GM18499 (cell line): ENCODE measurements at regions not wholly inside any gene's neighbourhood (a gene's known extent, or its start where the extent isn't known, plus 50 kb on each side); places are given as distances from the start of the nearest gene placed in this dataset.
"Not testable (repeated sequence)": the region's sequence is repeated elsewhere in the genome, so short reads cannot be mapped to it uniquely, and the experiment has no call there.

Experiments
- ATAC-seq: cut with Tn5 transposase; IDR thresholded peaks from one replicate; pipeline ENCODE4 v1.9.1; 2021; ENCODE audit warnings: moderate number of reproducible peaks; ENCODE audit not compliant: insufficient read depth, unreplicated experiment

DNA sequence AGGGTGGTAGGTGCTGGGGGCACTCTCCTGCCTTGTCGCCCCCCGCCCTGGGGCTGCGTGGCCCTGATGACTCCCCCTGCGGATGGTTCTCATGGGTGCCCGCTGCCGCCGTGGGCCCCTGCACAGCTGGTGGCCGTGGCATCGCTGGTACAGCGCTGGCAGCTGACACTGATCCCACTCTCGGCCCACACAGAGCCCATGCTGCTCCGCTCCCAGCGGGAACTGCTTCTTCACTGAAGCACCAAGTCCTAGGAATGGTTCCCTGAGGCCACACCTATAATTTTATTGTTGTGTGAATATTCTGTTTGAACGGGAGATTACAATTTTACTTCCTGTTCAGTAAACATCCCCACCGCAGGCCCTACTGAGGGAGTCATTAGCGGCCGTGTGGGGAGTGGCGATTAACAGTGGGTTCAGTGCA, 138.6 kb upstream of the NKX1-1 start:
- ATAC-seq = no peak

DNA sequence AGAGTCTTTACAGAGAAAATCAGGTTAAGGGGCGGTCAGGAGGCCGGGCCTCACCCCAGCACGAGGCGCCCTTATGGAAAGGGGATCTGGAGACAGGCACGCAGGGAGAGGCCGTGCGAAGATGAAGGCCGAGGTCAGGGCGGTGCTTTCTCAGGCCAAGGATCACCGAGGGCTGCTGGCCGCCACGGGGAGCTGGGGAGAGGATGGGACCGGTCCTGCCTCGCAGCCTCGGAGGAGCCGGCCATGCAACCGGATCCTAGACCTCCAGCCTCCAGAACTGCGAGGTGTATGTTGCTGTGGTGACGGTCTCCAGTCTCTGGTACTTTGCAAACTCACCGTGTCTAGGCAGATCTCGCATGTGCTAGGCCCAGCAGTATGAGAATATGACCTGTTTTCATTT, 138.2 kb upstream of the NKX1-1 start:
- not testable (repeated sequence) for ATAC-seq

DNA sequence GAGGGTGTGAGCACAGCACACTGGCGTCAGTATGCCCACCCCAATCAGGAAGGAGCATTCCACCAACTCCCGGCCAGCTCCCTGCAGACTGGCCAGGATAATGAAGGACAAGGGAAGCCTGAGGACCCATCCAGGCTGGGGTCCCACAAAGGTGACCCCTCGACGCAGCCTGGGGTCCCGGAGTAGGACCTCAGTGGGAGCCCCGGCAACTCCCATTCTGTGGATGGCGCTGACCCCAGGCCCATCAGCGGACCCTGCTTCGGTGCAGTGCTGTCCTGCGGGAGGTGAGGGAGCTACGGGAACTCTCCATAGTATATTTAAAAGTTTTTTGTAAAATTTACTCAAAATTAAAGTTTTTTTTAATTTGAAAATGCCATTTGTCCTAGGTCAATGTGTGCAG, 137.7 kb upstream of the NKX1-1 start:
- no peak for ATAC-seq

DNA sequence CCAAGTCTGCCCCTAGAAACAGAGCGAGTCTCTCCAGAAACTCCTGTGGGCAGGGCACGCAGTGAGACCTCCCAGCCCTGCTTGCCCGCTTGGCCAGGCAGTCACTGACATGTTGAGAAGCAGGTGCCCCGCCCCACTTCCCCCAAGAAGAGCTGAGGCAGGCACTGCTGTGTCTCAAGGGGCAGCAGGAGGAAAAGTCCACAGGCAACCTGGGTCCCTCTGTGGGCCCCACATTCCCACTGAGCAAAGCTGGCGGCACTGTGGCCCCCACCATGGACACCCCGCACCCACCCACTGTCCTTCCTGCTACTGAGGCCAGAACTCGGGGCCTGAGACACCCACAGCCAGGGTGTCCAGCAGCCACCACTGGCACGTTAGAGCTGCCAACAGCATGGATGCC, 137.3 kb upstream of the NKX1-1 start:
- no peak for ATAC-seq

DNA sequence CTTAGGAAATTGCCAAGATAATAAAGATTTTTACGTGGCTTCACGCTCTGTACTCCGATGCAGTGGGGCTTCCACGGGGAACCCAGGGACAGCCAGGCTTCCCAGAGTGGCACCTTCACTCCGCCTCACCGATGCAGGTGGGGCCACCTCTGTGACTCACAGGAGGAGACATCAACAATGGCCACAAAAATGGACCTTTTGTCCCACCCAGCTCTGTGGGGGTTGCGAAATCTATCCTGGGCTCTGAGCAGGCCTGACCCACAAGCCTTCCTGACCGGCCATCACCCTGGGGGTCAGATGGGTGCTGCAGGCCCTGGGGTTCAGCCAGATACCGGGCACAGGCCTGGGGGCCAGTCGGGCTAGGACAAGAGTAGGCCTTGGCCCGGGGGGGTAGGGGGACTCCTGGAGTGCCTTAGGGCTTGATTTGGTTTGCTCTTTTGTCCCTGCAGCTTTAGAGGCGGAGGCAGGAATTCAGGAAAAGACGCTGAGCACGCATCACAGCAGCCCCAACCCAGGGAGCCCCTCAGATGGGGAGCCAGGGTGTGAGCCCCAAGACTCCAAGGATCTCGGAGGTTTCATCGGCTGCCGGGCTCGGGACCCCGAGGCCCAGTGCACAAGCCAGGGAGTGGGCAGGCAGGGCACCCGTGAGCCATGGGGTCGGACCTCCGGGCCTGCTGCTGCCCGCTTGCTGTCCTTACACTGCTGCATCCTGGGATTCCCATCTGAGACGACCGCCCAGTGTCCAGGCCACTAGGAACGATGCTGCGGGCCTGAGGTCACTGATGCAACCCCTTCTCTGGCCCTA, 136.5 kb upstream of the NKX1-1 start:
- ATAC-seq = no peak

DNA sequence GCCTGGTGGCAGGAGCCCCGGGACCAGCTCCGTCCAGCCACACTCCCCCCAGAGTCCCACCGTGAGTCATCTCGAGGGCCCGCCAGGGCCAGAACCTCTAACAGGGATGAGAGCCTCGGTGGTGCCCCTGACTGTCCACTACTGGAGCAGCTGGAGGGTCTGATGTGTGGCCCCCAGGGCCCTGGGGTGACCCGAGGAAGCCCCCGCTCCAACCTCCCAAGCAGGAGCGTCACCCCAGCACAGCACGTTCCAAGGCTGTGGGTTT, 135.9 kb upstream of the NKX1-1 start:
- ATAC-seq = no peak

DNA sequence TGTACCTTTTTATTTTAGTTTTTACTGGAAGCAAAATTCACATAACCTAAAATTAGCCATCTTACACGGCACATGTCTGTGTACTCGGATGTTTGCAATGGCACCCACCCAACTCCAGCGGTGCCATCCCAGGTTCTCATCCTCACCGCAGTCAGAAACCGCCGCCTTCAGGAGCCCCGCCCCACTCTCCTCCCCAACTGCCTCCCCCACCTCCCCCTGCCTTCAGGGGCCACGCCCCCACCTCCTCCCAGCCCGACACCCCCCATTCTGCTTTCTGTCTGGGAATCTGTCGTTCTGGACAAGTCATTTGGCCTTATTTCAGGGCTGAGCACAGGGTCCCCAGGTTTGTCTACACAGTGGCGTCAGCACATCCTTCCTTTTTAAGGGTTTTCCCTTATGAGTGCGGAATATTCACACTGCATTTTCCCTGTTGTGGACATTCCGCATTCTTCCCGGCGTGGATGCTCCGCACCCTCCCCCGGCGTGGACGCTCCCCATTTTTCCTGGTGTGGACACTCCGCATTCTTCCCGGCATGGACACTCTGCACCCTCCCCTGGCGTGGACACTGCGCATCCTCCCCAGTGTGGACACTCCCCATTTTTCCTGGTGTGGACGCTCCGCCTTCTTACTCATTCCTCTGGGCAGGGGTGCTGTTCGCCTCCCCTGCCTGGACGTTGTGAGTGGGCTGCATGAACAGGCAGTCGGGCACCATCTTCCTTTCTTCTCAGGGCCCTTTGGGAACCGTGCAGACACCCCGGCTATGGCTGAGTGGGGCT, 135.4 kb upstream of the NKX1-1 start:
- ATAC-seq = no peak

DNA sequence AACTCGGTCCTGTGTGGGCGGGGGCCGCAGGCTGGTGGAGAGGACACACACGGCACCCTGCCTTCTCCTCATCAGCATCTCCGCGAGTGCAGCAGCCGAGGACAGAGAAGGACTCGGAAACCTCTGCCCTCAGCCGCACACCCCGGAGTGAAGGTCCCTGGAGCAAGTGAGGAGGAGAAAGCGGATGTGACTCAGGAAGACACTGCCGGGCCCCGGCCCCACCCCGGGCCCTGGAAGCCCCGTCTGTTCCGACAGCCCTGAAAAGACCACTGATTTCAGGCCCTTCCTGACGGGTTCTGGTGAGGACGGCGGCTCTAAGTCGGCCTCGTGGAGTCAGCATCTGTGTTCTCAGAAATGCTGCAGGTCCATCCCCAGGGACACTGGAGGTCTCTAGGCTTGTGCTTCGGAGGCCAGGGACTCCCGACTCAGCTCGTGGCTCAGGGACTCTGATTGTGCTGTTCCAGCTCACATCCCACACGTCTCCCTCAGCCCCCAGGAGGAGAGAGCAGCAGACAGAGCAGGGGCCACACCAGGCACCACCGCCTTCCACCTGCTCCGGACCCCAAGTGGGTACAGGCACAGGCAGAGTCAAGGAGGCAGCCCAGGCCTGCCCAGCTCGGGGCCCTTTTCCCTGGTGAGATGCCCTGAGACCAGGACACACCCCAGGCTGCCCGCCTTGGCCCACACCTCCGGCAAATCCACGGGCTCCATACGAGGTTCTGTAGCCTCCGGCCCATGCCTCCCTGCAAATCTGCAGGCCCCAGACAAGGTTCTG, 134.5 kb upstream of the NKX1-1 start:
- ATAC-seq = no peak

DNA sequence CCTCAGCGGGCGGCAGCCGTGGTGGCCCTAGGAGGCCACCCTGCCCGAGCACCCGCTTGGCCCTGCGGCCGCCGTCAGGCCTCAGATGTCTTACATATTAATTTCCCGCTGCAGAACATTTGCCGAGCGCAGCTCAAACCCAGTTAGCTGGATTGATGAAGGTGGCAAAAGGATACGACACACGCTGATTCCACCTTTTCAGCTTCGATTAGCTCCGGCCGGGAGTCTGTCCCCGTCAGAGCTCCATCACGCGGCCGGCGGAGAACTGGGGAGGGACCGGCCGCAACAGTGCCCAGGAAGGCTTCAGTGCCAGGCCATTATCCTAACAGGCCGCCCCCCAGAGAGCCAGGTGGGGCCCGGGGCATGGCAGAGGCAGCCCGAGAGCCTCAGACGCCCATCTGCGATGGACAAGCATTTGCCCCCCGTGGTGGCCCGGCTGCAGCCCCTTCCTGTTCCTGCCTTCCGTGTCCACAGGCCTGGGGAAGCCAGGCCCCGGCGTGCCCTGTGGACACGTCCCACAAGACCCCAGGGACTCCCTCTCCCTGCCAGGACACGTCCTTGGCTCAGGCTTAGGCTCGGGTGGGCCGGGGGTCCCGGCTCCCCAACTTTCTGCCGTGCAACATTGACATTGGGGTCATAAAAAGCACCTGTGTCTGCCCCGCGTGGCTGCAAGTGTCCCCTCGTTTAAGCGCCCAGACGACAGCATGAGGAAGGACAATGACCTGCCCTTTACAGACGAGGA, 133.8 kb upstream of the NKX1-1 start:
- no peak for ATAC-seq

DNA sequence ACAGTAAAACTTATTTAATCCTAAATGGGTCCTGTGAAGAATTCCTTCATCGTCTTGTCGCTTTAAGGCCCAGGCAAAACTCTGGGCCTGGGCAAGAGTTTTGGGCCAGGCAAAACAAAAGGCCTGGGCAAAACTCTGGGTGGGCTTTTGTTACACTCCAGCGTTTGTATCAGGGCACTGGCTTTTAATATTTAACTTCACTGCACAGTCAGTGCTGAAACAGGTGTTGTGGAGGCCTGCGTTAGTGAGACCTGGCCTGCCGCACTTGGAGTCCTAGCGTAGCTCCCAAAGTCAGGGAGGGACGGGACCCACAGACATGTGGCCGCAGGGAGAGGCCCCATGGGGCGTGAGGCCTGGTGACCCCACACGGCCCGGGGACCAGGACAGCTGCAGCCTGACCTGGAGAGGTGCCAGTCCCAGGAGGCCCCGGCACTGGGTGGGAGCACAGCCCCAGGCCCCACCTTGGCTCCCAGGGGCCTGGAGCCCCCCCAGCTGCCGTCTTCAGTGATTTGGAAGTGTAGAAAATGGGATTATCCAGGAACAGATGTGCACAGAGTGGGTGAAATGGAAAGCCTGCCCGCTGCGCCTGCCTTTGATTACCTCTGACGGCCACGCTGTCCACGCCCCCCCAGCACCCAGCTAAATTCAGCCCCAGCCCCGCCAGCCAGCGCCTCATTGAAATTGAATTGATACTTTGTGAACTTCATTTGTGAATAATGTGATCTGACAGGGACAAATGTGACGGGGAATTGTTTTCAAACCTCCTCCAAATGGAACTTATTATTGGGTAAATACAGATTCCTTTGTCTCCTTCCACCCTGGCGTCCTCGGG, 132.9 kb upstream of the NKX1-1 start:
- ATAC-seq = no peak

DNA sequence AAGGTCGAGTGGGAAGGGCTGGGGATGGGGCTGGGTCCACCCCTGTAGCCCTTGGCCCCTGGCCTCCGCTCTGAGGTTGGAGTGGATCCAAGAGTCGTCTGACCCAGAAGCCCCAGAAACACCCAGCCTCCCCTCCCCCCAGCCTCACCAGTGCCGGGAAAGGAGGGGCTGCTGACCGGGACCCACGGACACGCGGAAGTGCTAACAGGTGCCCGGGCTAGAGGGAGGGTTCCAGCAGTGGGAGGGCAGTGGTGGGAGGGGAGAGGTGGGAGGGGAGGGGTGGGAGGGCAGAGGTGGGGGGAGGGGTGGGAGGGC, 131.8 kb upstream of the NKX1-1 start:
- ATAC-seq = no peak

DNA sequence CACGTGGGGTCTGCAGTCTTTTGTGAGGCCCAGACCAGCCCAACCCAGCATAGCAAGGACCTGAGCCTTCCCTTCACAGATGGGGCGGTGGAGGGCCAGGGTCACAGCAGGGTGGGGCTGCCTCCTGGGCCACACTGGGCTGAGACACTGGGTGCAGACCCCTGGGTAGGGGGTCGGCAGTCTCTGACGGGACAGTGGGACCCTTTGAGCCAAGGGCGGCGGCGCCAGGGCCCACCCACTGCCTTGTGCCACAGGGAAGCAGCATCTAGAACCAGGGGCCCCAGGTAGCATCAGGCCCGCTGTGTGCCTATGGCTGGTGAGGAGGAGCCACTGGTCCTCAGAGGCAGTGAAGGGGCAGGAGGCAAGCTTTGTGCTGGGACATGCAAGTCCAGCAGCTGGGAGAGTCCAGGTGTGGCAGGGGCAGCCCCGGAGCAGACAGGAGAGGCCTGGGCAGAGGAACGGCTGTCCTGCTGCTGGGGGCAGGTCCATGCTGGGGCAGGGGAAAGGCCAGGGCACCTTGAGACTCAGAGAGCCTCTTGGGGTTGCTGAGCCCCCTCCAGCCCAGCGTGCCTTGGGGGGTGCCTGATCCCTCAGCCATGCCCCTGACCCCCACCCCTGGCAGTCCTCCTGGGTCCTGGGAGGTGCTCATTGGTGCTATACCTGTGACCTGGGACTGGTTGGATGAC, 131.3 kb upstream of the NKX1-1 start:
- ATAC-seq = no peak

DNA sequence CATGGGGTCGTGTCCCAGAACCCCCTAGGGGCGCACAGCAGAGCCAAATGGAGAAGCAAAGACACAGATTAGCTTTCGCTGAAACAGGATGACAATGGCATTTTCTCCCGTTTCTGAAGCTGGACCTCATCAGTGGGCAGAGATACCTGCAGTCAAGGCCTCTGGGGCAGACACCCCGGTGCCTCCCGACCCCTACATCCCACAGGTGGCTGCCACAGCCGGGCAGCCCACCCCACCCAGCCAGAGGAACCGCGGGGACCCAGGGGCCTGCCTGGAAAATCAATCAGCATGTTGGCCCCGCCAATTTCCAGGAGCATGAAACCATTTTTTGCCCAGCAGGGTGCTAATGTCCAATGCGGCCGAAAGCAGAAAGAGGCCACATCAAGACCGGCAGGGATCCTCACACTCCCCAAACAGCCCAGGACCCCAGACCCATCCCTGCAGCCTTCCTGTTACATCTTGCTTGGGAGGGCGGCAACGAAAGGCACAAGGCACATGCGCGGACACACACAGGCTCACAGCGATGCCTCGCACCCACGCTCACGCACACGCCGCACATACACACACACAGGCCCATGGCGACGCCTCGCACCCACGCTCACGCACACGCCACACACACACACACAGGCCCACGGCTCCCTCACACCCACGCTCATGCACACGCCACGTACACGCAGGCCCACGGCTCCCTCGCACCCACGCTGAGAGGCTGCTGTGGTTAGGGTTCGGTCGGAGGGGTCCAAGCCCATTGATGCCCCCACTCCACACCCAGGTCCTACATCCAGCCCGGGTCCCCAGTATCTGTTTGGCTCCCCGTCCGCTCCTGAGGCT, 130.6 kb upstream of the NKX1-1 start:
- ATAC-seq = no peak

DNA sequence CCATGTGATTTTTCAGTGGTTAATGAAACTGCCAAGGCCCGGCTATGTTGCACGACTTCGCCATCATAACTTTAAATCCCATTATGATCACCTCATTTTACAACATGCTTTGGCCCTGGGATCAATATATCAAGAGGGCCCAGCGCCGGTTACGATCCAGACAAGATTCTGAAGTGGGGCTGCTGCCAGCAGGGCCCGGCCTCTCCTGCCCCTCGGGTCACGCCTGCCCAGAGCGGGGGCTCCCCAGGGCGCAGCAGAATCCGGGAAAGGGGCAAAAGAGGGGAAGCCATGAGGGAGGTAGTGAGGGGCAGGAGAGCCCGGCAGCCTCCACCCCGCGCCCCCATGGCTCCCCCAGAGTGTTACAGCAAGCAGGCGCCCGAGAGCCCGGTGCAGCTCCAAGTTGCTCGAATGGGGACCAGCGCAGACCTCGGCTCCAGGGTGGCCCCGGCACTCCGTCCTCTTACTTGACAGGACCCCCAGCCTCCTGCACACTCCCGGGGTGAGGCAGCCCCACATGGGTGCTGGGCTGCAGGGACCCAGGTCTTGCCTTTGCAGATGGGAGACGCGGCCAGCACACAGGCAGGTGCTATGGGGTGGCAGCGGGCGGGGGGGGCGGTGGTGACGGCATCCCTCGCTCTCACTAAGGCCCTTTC, 129.8 kb upstream of the NKX1-1 start:
- no peak for ATAC-seq

DNA sequence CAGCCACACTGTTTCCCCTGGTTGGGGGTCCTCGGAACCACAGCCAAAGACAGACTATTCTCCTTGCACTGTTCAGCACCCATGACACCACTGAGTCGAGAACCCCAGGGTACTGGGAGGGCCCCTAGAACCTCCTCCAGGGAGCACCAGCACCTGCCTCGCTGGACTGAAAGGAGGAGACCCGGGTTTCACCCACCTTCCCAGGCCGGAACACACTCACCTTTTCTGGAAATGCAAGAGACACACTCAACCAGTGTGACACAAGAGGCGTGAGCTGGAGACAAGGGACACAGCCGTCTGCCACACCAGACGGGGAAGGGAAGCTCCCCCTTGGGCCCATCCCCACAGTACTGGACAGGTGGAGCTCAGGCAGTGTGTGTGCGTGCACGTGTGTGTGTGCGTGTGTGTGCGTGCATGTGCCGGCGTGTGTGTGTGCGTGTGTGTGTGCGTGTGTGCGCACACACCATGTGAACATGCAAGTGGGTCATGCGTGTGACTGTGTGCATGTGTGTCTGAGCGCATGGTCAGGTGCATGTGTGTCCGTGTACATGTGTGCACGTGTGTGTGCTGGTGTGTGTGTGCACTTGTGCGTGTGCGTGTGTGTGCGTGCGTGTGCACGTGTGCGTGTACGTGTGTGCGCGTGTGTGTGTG, 128.8 kb upstream of the NKX1-1 start:
- ATAC-seq = no peak

DNA sequence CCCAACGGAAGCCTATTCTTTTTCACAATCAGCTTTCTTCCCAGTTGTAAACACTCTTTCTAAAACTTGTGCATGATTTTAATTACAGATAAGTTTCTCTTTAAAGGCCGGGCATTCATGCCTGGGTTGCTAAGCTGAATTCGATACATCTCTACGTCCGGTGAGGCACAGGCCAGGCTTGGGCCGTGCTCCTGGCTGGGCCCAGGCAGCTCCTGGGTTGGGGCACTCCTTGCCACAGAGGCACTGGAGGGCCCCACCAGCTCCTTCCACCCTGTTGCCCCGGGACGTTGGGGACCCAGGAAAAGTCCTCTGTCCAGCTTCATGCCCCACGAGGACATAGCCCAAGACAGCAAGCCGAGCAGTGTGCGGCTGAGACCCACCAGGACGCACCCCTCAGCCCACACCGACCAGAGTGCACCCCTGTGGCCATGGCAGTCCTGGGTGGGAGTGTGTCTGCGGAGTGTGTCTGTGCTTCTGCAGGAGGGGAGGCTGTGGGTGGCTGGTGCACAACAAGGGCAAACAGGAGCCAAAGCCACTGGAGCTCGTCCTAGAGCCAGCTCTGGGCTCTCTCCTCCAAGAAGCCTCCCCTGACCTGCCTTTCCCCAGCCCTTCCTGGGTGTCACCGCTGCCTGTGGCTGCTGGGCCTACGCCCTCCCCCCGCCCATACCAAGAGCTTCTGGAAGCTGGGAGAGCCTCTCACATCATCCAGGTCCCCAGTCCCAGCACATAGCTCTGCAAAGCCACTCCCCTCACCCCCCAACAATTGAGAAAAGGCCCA, 128.0 kb upstream of the NKX1-1 start:
- no peak for ATAC-seq
